ENCODE measurements at regions not wholly inside any gene's neighbourhood (a gene's known extent, or its start where the extent isn't known, plus 50 kb on each side); places are given as distances from the start of the nearest gene placed in this dataset.
"Not testable (repeated sequence)": the region's sequence is repeated elsewhere in the genome, so short reads cannot be mapped to it uniquely, and the experiment has no call there.

DNA sequence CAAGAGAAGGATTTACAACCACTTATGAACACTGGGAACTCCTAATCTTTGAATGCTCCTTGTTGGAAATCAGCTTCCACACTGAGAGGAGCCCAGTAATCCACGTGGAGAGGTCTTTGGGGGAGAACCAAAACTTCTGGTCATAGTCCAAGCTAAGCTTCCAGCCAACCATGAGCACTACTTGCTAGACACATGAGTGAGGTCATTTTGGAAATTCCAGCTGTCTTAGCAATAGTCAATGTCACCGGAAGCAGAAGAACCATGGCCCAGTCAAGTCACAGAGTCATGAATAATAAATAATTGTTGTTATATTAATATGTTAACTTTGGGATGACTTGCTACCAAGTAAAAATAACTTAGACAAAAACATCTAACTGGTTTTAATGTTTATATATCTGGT lies 324.9 kb upstream of the SGCG start:
- no peak for DNase-seq (ENCODE audit: low read depth)
- no peak overlapping the region for H3K4me3 ChIP-seq (ENCODE audit: low read length)
- TF ChIP-seq, protein P1, sequence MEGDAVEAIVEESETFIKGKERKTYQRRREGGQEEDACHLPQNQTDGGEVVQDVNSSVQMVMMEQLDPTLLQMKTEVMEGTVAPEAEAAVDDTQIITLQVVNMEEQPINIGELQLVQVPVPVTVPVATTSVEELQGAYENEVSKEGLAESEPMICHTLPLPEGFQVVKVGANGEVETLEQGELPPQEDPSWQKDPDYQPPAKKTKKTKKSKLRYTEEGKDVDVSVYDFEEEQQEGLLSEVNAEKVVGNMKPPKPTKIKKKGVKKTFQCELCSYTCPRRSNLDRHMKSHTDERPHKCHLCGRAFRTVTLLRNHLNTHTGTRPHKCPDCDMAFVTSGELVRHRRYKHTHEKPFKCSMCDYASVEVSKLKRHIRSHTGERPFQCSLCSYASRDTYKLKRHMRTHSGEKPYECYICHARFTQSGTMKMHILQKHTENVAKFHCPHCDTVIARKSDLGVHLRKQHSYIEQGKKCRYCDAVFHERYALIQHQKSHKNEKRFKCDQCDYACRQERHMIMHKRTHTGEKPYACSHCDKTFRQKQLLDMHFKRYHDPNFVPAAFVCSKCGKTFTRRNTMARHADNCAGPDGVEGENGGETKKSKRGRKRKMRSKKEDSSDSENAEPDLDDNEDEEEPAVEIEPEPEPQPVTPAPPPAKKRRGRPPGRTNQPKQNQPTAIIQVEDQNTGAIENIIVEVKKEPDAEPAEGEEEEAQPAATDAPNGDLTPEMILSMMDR (conservative IDR thresholded peaks at IDR 0.05; ENCODE audit: low read length) = no peak

DNA sequence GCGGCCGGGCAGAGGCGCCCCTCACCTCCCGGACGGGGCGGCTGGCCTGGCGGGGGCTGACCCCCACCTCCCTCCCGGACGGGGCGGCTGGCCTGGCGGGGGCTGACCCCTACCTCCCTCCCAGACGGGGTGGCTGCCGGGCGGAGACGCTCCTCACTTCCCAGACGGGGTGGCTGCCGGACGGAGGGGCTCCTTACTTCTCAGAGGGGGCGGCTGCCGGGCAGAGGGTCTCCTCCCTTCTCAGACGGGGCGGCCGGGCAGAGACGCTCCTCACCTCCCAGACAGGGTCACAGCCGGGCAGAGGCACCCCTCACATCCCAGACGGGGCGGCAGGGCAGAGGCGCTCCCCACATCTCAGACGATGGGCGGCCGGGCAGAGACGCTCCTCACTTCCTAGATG lies 321.8 kb upstream of the SGCG start:
- not testable (repeated sequence) for H3K4me3 ChIP-seq (ENCODE audit: low read length); DNase-seq (ENCODE audit: low read depth)

DNA sequence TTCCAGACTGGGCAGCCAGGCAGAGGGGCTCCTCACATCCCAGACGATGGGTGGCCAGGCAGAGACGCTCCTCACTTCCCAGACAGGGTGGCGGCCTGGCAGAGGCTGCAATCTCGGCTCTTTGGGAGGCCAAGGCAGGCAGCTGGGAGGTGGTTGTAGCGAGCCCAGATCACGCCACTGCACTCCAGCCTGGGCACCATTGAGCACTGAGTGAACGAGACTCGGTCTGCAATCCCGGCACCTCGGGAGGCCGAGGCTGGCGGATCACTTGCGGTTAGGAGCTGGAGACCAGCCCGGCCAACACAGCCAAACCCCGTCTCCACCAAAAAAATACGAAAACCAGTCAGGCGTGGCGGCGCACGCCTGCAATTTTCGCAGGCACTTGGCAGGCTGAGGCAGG lies 321.4 kb upstream of the SGCG start:
- not testable (repeated sequence) for DNase-seq (ENCODE audit: low read depth); H3K4me3 ChIP-seq (ENCODE audit: low read length)

DNA sequence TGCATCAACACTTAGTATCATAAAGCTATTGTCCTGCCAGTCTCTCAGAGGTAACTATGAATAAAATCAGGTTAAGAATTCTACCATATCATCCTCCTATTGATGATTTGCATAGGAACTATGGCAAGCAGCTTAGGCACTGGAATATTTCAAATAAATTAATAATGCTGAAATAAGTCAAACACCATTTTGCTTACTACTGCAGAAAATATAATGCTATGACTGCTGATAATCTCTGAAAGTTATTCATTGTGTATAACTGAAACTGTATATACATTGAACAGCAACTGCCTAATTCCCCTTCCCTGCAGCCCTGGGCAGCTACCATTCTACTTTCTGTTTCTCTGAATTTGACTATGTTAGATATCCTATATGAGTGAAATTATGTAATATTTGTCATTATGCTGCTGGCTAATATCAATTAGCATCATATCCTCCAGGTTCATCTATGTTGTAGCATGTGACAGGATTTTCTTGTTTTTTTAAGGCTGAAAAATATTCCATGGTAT lies 318.8 kb upstream of the SGCG start:
- H3K4me3 ChIP-seq (ENCODE audit: low read length) = no peak overlapping the region
- DNase-seq (ENCODE audit: low read depth) = no peak
- TF ChIP-seq, protein P1 (conservative IDR thresholded peaks at IDR 0.05; ENCODE audit: low read length) = no peak

DNA sequence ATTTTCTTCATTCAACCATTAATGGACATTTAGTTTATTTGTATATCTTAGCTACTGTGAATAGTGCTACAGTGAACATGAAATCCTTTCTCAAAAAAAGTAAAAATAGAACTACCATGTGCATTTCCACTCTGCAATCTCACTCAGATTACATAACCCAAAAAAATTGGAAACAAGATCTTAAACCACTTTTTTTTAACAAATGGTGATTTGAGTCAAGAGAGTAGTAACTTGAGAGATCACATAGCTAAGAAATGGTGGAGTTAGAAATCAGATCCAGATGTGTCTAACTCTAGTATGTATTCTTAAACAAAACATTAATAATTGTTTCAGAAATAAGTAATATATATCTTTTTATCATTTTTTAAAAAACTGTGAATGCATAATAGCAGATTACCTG lies 318.3 kb upstream of the SGCG start:
- no peak for DNase-seq (ENCODE audit: low read depth)
- TF ChIP-seq, protein P1 (conservative IDR thresholded peaks at IDR 0.05; ENCODE audit: low read length) = no peak
- no peak overlapping the region for H3K4me3 ChIP-seq (ENCODE audit: low read length)

DNA sequence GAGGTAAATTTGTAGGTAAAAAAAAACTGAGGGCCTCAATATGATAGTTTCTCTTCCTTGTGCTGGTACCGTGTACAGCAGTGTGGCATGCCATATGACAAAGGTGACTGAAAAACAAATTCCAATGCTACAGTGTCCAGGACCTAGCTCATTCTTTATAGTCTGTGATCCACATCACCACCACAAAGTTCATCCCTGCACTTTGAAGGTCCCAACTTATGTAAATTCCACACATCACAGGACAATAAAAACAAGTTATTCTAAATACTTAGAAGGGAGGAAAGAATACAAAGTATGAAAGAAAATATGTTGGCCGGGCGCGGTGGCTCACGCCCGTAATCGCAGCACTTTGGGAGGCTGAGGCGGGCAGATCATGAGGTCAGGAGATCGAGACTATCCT lies 314.6 kb upstream of the SGCG start:
- no peak overlapping the region for H3K4me3 ChIP-seq (ENCODE audit: low read length)
- DNase-seq (ENCODE audit: low read depth) = no peak
- TF ChIP-seq, protein P1 (conservative IDR thresholded peaks at IDR 0.05; ENCODE audit: low read length) = no peak

DNA sequence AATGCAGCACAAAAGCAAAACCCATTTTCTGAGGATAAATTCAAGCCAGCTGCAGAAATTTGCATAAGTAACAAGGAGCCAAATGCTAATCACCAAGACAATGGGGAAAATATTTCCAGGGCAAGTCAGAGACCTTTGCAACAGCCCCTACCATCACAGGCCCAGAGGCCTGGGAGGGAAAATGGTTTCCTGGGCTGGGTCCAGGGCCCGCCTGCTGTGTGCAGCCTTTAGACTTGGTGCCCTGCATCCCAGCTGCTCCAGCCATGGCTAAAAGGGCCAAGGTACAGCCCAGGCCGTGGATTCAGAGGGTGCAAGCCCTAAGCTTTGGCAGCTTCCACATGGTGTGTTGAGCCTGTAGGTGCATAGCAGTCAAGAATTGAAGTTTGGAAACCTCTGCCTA lies 309.5 kb upstream of the SGCG start:
- DNase-seq (ENCODE audit: low read depth) = no peak
- no peak overlapping the region for H3K4me3 ChIP-seq (ENCODE audit: low read length)
- TF ChIP-seq, protein P1 (conservative IDR thresholded peaks at IDR 0.05; ENCODE audit: low read length) = no peak

DNA sequence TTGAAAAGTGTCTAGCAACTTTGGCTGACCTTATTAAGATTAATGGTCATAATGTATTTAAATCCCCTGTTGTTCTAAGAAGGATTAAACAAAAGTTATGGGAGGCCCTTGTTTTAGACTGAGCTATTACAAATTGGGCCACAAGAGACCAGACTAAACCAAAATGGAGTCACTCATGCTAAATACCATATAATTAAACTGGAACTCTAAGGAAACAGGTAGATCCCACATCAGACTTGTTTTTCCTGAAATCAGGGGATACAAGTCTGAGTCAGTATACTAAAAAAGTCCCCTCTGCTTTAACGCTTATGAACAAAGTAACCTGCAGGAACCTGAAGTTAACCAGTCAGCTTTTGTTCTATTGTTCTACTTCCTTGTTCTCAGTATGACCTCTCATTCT lies 305.9 kb upstream of the SGCG start:
- H3K4me3 ChIP-seq (ENCODE audit: low read length) = no peak overlapping the region
- no peak for DNase-seq (ENCODE audit: low read depth)
- TF ChIP-seq, protein P1 (conservative IDR thresholded peaks at IDR 0.05; ENCODE audit: low read length) = no peak

Measured in AG10803 (cell line).